Central memory CD8-positive, alpha-beta T cell (primary cell): ENCODE measurements at regions not wholly inside any gene's neighbourhood (a gene's known extent, or its start where the extent isn't known, plus 50 kb on each side); places are given as distances from the start of the nearest gene placed in this dataset.
A peak's percentile ranks its signal among the peaks of the same experiment; 100 is the strongest.
"Not testable (repeated sequence)": the region's sequence is repeated elsewhere in the genome, so short reads cannot be mapped to it uniquely, and the experiment has no call there.

Experiments used
- ATAC-seq: fragments of 150-1000 bp; cut with Tn5 transposase; replicated peaks from 2 replicates; pipeline ENCODE4 v1.10.0; 2022; ENCODE audit warnings: mild to moderate bottlenecking, moderate FRiP score, moderate number of reproducible peaks; ENCODE audit not compliant: poor library complexity, severe bottlenecking; ENCODE audit errors: extremely low read depth
- DNase-seq, 2 donors: peaks; one replicate each; pipeline ENCODE4 v3.0.0; 2021; ENCODE audit warnings: low spot score in 2 of 2
- H3K27ac Mint-ChIP-seq: one replicate; pipeline ENCODE4 v1.8.0; 2022; ENCODE audit warnings: low read depth, mild to moderate bottlenecking, moderate library complexity, mixed read lengths
- H3K27me3 Mint-ChIP-seq: one replicate; pipeline ENCODE4 v1.8.0; 2022; ENCODE audit warnings: mixed read lengths
- H3K36me3 Mint-ChIP-seq: one replicate; pipeline ENCODE4 v1.8.0; 2022; ENCODE audit warnings: mild to moderate bottlenecking, moderate library complexity, mixed read lengths; ENCODE audit not compliant: insufficient read depth
- H3K4me1 Mint-ChIP-seq: one replicate; pipeline ENCODE4 v1.8.0; 2022; ENCODE audit warnings: mixed read lengths
- H3K4me3 Mint-ChIP-seq: one replicate; pipeline ENCODE4 v1.8.0; 2022; ENCODE audit warnings: mild to moderate bottlenecking, moderate library complexity, mixed read lengths
- H3K9me3 Mint-ChIP-seq: one replicate; pipeline ENCODE4 v1.8.0; 2022; ENCODE audit warnings: mixed read lengths

GRCh38 chr22:22296047-22296446, 51.5 kb downstream of the VPREB1 start:
- not testable (repeated sequence) for H3K27ac Mint-ChIP-seq, DNase-seq, H3K36me3 Mint-ChIP-seq, H3K27me3 Mint-ChIP-seq, H3K9me3 Mint-ChIP-seq, ATAC-seq
- Mint-ChIP-seq H3K4me3 (peak overlapping the region; percentile 36), H3K4me1 (peaks cover 13% of the 10 kb centered on the region)

- not testable (repeated sequence) for H3K27me3 Mint-ChIP-seq, H3K36me3 Mint-ChIP-seq, H3K9me3 Mint-ChIP-seq, DNase-seq
- Mint-ChIP-seq H3K27ac (peak overlapping the region; percentile 81), H3K4me3 (peak overlapping the region; percentile 90), H3K4me1 (peaks cover 20% of the 10 kb centered on the region)
- peak; percentile 21 for ATAC-seq
Measured at GRCh38 chr22:22297159-22297793, 52.7 kb downstream of the VPREB1 start.

- Mint-ChIP-seq H3K27ac (peak overlapping the region; percentile 81), H3K4me1 (peaks cover 20% of the 10 kb centered on the region), H3K4me3 (peak overlapping the region; percentile 90)
- peak; percentile 97 for ATAC-seq
- not testable (repeated sequence) for H3K27me3 Mint-ChIP-seq, H3K36me3 Mint-ChIP-seq, H3K9me3 Mint-ChIP-seq
- peak; percentile 67 to 74 for DNase-seq
Measured at GRCh38 chr22:22297794-22298653, 53.4 kb downstream of the VPREB1 start.

GRCh38 chr22:22298654-22299009, 54.0 kb downstream of the VPREB1 start:
- Mint-ChIP-seq H3K4me3 (peak overlapping the region; percentile 90), H3K4me1 (peaks cover 20% of the 10 kb centered on the region)
- not testable (repeated sequence) for H3K9me3 Mint-ChIP-seq, H3K36me3 Mint-ChIP-seq, ATAC-seq, H3K27ac Mint-ChIP-seq, H3K27me3 Mint-ChIP-seq, DNase-seq

- peaks cover 20% of the 10 kb centered on the region for H3K4me1 Mint-ChIP-seq
- not testable (repeated sequence) for H3K36me3 Mint-ChIP-seq, H3K27me3 Mint-ChIP-seq, ATAC-seq, H3K27ac Mint-ChIP-seq, H3K4me3 Mint-ChIP-seq, DNase-seq, H3K9me3 Mint-ChIP-seq
Measured at GRCh38 chr22:22300511-22300910, 55.9 kb downstream of the VPREB1 start.

GRCh38 chr22:22300946-22301345, 56.4 kb downstream of the VPREB1 start:
- ATAC-seq, H3K4me3 Mint-ChIP-seq, DNase-seq, H3K27ac Mint-ChIP-seq, H3K27me3 Mint-ChIP-seq, H3K9me3 Mint-ChIP-seq: not testable (repeated sequence)
- peaks cover 20% of the 10 kb centered on the region for H3K4me1 Mint-ChIP-seq
- H3K36me3 Mint-ChIP-seq, result peaks cover 13% of the 10 kb centered on the region

- H3K36me3 Mint-ChIP-seq, result peaks cover 16% of the 10 kb centered on the region
- DNase-seq, result no peak
- H3K9me3 Mint-ChIP-seq, result no peaks in the 10 kb centered on the region
Measured at GRCh38 chr22:22316589-22316988, 72.0 kb downstream of the VPREB1 start.

GRCh38 chr22:22318723-22319465, 74.3 kb downstream of the VPREB1 start:
- DNase-seq (no peak), ATAC-seq (no peak)
- Mint-ChIP-seq H3K27ac (no peak overlapping the region), H3K36me3 (peaks cover 17% of the 10 kb centered on the region), H3K4me1 (no peaks in the 10 kb centered on the region), H3K4me3 (no peak overlapping the region), H3K27me3 (no peaks in the 10 kb centered on the region), H3K9me3 (no peaks in the 10 kb centered on the region)

More at GRCh38 chr22:22316589-22316988, 72.0 kb downstream of the VPREB1 start:
- Mint-ChIP-seq H3K4me1 (no peaks in the 10 kb centered on the region), H3K4me3 (no peak overlapping the region), H3K27me3 (no peaks in the 10 kb centered on the region), H3K27ac (no peak overlapping the region)
- no peak for ATAC-seq

- H3K27me3 Mint-ChIP-seq, H3K9me3 Mint-ChIP-seq, H3K4me1 Mint-ChIP-seq, H3K4me3 Mint-ChIP-seq, H3K27ac Mint-ChIP-seq: not testable (repeated sequence)
- ATAC-seq (peak; percentile 64), DNase-seq (peak; percentile 45 to 53)
- H3K36me3 Mint-ChIP-seq, result peaks cover 13% of the 10 kb centered on the region
Measured at GRCh38 chr22:22321743-22322611, 77.4 kb downstream of the VPREB1 start.

- no peak for ATAC-seq
- no peaks in the 10 kb centered on the region for H3K9me3 Mint-ChIP-seq
Measured at GRCh38 chr22:22322792-22323191, 78.2 kb downstream of the VPREB1 start.

GRCh38 chr22:22327723-22328122, 83.1 kb downstream of the VPREB1 start:
- DNase-seq, result no peak
- no peaks in the 10 kb centered on the region for H3K9me3 Mint-ChIP-seq
- H3K4me1 Mint-ChIP-seq, result no peaks in the 10 kb centered on the region
- no peak for ATAC-seq
- no peaks in the 10 kb centered on the region for H3K36me3 Mint-ChIP-seq
- no peak overlapping the region for H3K4me3 Mint-ChIP-seq
- no peak overlapping the region for H3K27ac Mint-ChIP-seq
- H3K27me3 Mint-ChIP-seq, result peaks cover 40% of the 10 kb centered on the region

More at GRCh38 chr22:22322792-22323191, 78.2 kb downstream of the VPREB1 start:
- DNase-seq, result no peak
- Mint-ChIP-seq H3K4me1 (no peaks in the 10 kb centered on the region), H3K4me3 (no peak overlapping the region), H3K27ac (no peak overlapping the region), H3K36me3 (peaks cover 10% of the 10 kb centered on the region), H3K27me3 (no peaks in the 10 kb centered on the region)

GRCh38 chr22:22329792-22330191, 85.2 kb downstream of the VPREB1 start:
- no peaks in the 10 kb centered on the region for H3K36me3 Mint-ChIP-seq
- DNase-seq, result no peak
- H3K4me3 Mint-ChIP-seq, result no peak overlapping the region
- no peaks in the 10 kb centered on the region for H3K4me1 Mint-ChIP-seq
- no peak for ATAC-seq
- H3K27me3 Mint-ChIP-seq, result peaks cover 61% of the 10 kb centered on the region
- no peak overlapping the region for H3K27ac Mint-ChIP-seq
- H3K9me3 Mint-ChIP-seq, result no peaks in the 10 kb centered on the region
